ENCODE measurements at regions not wholly inside any gene's neighbourhood (a gene's known extent, or its start where the extent isn't known, plus 50 kb on each side); places are given as distances from the start of the nearest gene placed in this dataset.

GRCh38 chr5:12592228-12592627, 688.0 kb upstream of the CTNND2 start:
- no peak overlapping the region for H3K18ac ChIP-seq (ENCODE audit: extremely low read depth, low read length)
- no peaks in the 10 kb centered on the region for H3K79me1 ChIP-seq (ENCODE audit: low read depth, low read length)
- no peaks in the 10 kb centered on the region for H3K27me3 ChIP-seq (replicated peaks in 1 of 4; ENCODE audit: control insufficient read depth in 3 of 4, extremely low read depth in 1 of 4, insufficient read depth in 3 of 4, low read length in 3 of 4)
- no peak overlapping the region for H4K5ac ChIP-seq (ENCODE audit: insufficient read length, low read depth, low read length)
- H3K9me3 ChIP-seq (ENCODE audit: insufficient read depth in 2 of 2, low read depth in 1 of 2, low read length in 1 of 2), result no peaks in the 10 kb centered on the region; a peak in 1 of 4 replicates
- no peak for DNase-seq (ENCODE audit: low read depth in 1 of 2, low spot score in 2 of 2)
- ChIA-PET POLR2A (ENCODE audit: partially characterized antibody) (no interaction called here), CTCF (ENCODE audit: partially characterized antibody) (no interaction called here)
- FAIRE-seq, result no peak
- H3K4me2 ChIP-seq (ENCODE audit: insufficient read depth in 1 of 2, low read depth in 2 of 2, low read length in 2 of 2), result no peak overlapping the region
- 0 out of 2 replicates have a peak overlapping the region, but pooled peaks have one; percentile 62 for H2AFZ ChIP-seq (ENCODE audit: low read length)
- TF ChIP-seq GABPA (IDR thresholded peaks at IDR 0.05; ENCODE audit: borderline replicate concordance, insufficient read depth, low read length) (no peak), TBP (IDR thresholded peaks at IDR 0.05; ENCODE audit: low read depth, low read length) (no peak), CEBPB (IDR thresholded peaks at IDR 0.05; ENCODE audit: low read depth, low read length) (peak; percentile 2; the same call in 1 of the 2 replicates)
- TF ChIP-seq, protein P1, sequence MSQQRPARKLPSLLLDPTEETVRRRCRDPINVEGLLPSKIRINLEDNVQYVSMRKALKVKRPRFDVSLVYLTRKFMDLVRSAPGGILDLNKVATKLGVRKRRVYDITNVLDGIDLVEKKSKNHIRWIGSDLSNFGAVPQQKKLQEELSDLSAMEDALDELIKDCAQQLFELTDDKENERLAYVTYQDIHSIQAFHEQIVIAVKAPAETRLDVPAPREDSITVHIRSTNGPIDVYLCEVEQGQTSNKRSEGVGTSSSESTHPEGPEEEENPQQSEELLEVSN (IDR thresholded peaks at IDR 0.05), result no peak
- no peaks in the 10 kb centered on the region; the same call in 1 of the 2 replicates for H3K23me2 ChIP-seq (ENCODE audit: low read depth, low read length)
- 92% methylated on average over 3 of the region's 3 CpGs; no CpG with 5 or more reads in 1 of the 2 experiments for WGBS, 2 experiments (ENCODE audit: extremely low coverage in 1 of 2, insufficient coverage in 1 of 2, insufficient read length in 1 of 2, insufficient replicate concordance in 2 of 2, low coverage in 1 of 2, low lambda C conversion rate in 2 of 2, missing lambda C conversion rate in 1 of 2)
- no peak overlapping the region for H3K4me3 ChIP-seq (ENCODE audit: extremely low read depth in 1 of 4, insufficient read depth in 2 of 4, low read depth in 3 of 4, low read length in 4 of 4)
- H2BK12ac ChIP-seq (ENCODE audit: low read depth, low read length), result no peak overlapping the region
- no peak overlapping the region for H4K8ac ChIP-seq (ENCODE audit: extremely low read depth, insufficient read depth, low read length)
- no peak overlapping the region for H2BK15ac ChIP-seq (ENCODE audit: low read length)
- H3K14ac ChIP-seq (ENCODE audit: insufficient read length), result no peak overlapping the region
- H3K27ac ChIP-seq (ENCODE audit: low read depth, low read length), result no peak overlapping the region
- H2BK5ac ChIP-seq (ENCODE audit: low read depth, low read length), result no peak overlapping the region
- H3K23ac ChIP-seq (ENCODE audit: insufficient read length), result no peak overlapping the region
- H2AK5ac ChIP-seq (ENCODE audit: low read depth, low read length), result no peak overlapping the region
- no peaks in the 10 kb centered on the region for H4K20me1 ChIP-seq (replicated peaks in 1 of 2; ENCODE audit: control insufficient read depth in 1 of 2, insufficient read depth in 2 of 2, low read length in 2 of 2)
- H2BK120ac ChIP-seq (replicated peaks; ENCODE audit: low read depth, low read length), result no peak overlapping the region
- no peaks in the 10 kb centered on the region for H3K4me1 ChIP-seq (replicated peaks in 1 of 4; ENCODE audit: control insufficient read depth in 3 of 4, insufficient read depth in 4 of 4, low read length in 3 of 4)
- H2BK20ac ChIP-seq (ENCODE audit: low read length), result no peak overlapping the region
- no peaks in the 10 kb centered on the region for H3K36me3 ChIP-seq (ENCODE audit: control insufficient read depth in 2 of 4, insufficient read depth in 4 of 4, low read length in 3 of 4)
- H3K79me2 ChIP-seq (ENCODE audit: control insufficient read depth in 1 of 2, insufficient read depth in 2 of 2, low read length in 2 of 2), result no peaks in the 10 kb centered on the region
- no peak overlapping the region for H4K91ac ChIP-seq (replicated peaks; ENCODE audit: insufficient read length, low read length)
- H3K9ac ChIP-seq (replicated peaks in 1 of 4; ENCODE audit: extremely low read depth in 1 of 4, low read depth in 3 of 4, low read length in 3 of 4), result no peak overlapping the region
- no peak overlapping the region for H3K4ac ChIP-seq (replicated peaks; ENCODE audit: insufficient read length, low read depth, low read length)
- H3K56ac ChIP-seq (replicated peaks; ENCODE audit: insufficient read length, low read depth, low read length), result no peak overlapping the region

All from H1 (cell line).